ENCODE measurements at regions not wholly inside any gene's neighbourhood (a gene's known extent, or its start where the extent isn't known, plus 50 kb on each side); places are given as distances from the start of the nearest gene placed in this dataset.
"Not testable (repeated sequence)": the region's sequence is repeated elsewhere in the genome, so short reads cannot be mapped to it uniquely, and the experiment has no call there.

GRCh38 chr12:34109909-34110531 lies 87.7 kb downstream of the ALG10 start:
- TF ChIP-seq CTCF, EP300 (IDR thresholded peaks at IDR 0.05): not testable (repeated sequence)
